IMR-90 (cell line): ENCODE measurements at regions not wholly inside any gene's neighbourhood (a gene's known extent, or its start where the extent isn't known, plus 50 kb on each side); places are given as distances from the start of the nearest gene placed in this dataset.
A peak's percentile ranks its signal among the peaks of the same experiment; 100 is the strongest.
"Not testable (repeated sequence)": the region's sequence is repeated elsewhere in the genome, so short reads cannot be mapped to it uniquely, and the experiment has no call there.

Source experiments
- ATAC-seq: fragments of 200-7000 bp; cut with Tn5 transposase; 2 replicates; pipeline ENCODE4 v1.9.1; 2020; ENCODE audit warnings: low read depth, mild to moderate bottlenecking, moderate library complexity
- BruUV-seq: library from RNA; stranded (reverse); fragments of 400-500 nt; replicated peaks from 2 replicates; lab custom pipeline; 2021; lab: Mats Ljungman, UMichigan
- CTCF ChIA-PET: fragments of 300-600 bp; formaldehyde crosslinking; extraction: SDS; loops from one replicate; lab custom pipeline; 2021; ENCODE audit warnings: antibody characterized with exemption; lab: Yijun Ruan, JAX
- POLR2A ChIA-PET: fragments of 300-600 bp; sonication (Branson Sonifier 250); formaldehyde crosslinking; loops from one replicate; lab custom pipeline; 2022; ENCODE audit warnings: antibody characterized with exemption; ENCODE audit not compliant: unreplicated experiment; lab: Charles Lee
- DNase-seq: peaks from one replicate; pipeline ENCODE4 v3.0.0; 2013
- H2AFZ ChIP-seq: replicated peaks from 2 replicates; pipeline ENCODE3; 2013; ENCODE audit warnings: low read length, mild to moderate bottlenecking; ENCODE audit not compliant: poor library complexity
- H2AK5ac ChIP-seq: 2 replicates; pipeline ENCODE4 v1.6.1; 2013; ENCODE audit warnings: low read depth, low read length, inconsistent platforms
- H2AK9ac ChIP-seq: replicated peaks from 2 replicates; pipeline ENCODE3; 2013; ENCODE audit warnings: mild to moderate bottlenecking, low read depth, low read length, moderate library complexity; ENCODE audit not compliant: poor library complexity
- H2BK120ac ChIP-seq: 2 replicates; pipeline ENCODE4 v1.6.1; 2013; ENCODE audit warnings: low read depth, low read length, inconsistent platforms
- H2BK15ac ChIP-seq: 3 replicates; pipeline ENCODE4 v1.6.1; 2013; ENCODE audit warnings: low read depth, low read length, inconsistent platforms
- H2BK20ac ChIP-seq: 2 replicates; pipeline ENCODE4 v1.6.1; 2013; ENCODE audit warnings: low read depth, mild to moderate bottlenecking, inconsistent platforms, low read length, moderate library complexity
- H2BK5ac ChIP-seq: 2 replicates; pipeline ENCODE4 v1.6.1; 2013; ENCODE audit warnings: mild to moderate bottlenecking, low read depth, low read length, inconsistent platforms; ENCODE audit not compliant: poor library complexity, severe bottlenecking
- H3K14ac ChIP-seq: replicated peaks from 2 replicates; pipeline ENCODE4 v1.6.1; 2013; ENCODE audit warnings: low read depth, low read length, inconsistent platforms
- H3K18ac ChIP-seq: 2 replicates; pipeline ENCODE4 v1.6.1; 2013; ENCODE audit warnings: low read depth, low read length, control low read depth
- H3K23ac ChIP-seq: 2 replicates; pipeline ENCODE4 v1.6.1; 2013; ENCODE audit warnings: low read depth, low read length, inconsistent platforms
- H3K27ac ChIP-seq: 2 replicates; pipeline ENCODE4 v1.5.1; 2013; ENCODE audit warnings: mild to moderate bottlenecking, control low read depth, low read length; ENCODE audit not compliant: insufficient read depth
- H3K27me3 ChIP-seq: 2 replicates; pipeline ENCODE4 v1.6.1; 2013; ENCODE audit warnings: low read length; ENCODE audit not compliant: control insufficient read depth, insufficient read depth
- H3K36me3 ChIP-seq: 2 replicates; pipeline ENCODE4 v1.6.1; 2013; ENCODE audit warnings: low read length, mixed read lengths; ENCODE audit not compliant: control insufficient read depth, insufficient read depth
- H3K4ac ChIP-seq: 2 replicates; pipeline ENCODE4 v1.6.1; 2013; ENCODE audit warnings: low read depth, low read length, inconsistent platforms
- H3K4me1 ChIP-seq: 2 replicates; pipeline ENCODE4 v1.6.1; 2013; ENCODE audit warnings: low read length, mixed read lengths; ENCODE audit not compliant: control insufficient read depth, insufficient read depth
- H3K4me2 ChIP-seq: 2 replicates; pipeline ENCODE4 v1.6.1; 2013; ENCODE audit warnings: low read depth, mild to moderate bottlenecking, control low read depth, low read length, moderate library complexity
- H3K4me3 ChIP-seq: 2 replicates; pipeline ENCODE4 v1.5.1; 2013; ENCODE audit warnings: low read depth, mild to moderate bottlenecking, control low read depth, low read length, moderate library complexity; ENCODE audit not compliant: insufficient read depth
- H3K56ac ChIP-seq: 2 replicates; pipeline ENCODE4 v1.6.1; 2013; ENCODE audit warnings: low read length, inconsistent platforms; ENCODE audit not compliant: insufficient read depth; ENCODE audit errors: extremely low read depth
- H3K79me1 ChIP-seq, 2 experiments: 2 replicates each; pipeline ENCODE4 v1.6.1; 2013; ENCODE audit warnings: low read length in 2 of 2, inconsistent platforms in 1 of 2, low read depth in 1 of 2
- H3K9ac ChIP-seq: 2 replicates; pipeline ENCODE4 v1.6.1; 2013; ENCODE audit warnings: low read depth, low read length, control low read depth
- H3K9me1 ChIP-seq: 2 replicates; pipeline ENCODE4 v1.6.1; 2013; ENCODE audit warnings: low read length, inconsistent platforms; ENCODE audit not compliant: insufficient read depth
- H3K9me3 ChIP-seq: 2 replicates; pipeline ENCODE4 v1.6.1; 2013; ENCODE audit warnings: low read length; ENCODE audit not compliant: control insufficient read depth, insufficient read depth
- H4K20me1 ChIP-seq: 2 replicates; pipeline ENCODE4 v1.6.1; 2013; ENCODE audit warnings: low read length, inconsistent platforms; ENCODE audit not compliant: insufficient read depth
- H4K5ac ChIP-seq: 2 replicates; pipeline ENCODE4 v1.6.1; 2013; ENCODE audit warnings: mild to moderate bottlenecking, low read depth, low read length, control low read depth
- H4K8ac ChIP-seq, 2 experiments: 2 replicates each; pipeline ENCODE4 v1.6.1; 2013; ENCODE audit warnings: low read depth in 2 of 2, low read length in 2 of 2, control low read depth in 1 of 2, inconsistent platforms in 1 of 2
- H4K91ac ChIP-seq: 2 replicates; pipeline ENCODE4 v1.6.1; 2013; ENCODE audit warnings: low read depth, low read length, inconsistent platforms; ENCODE audit not compliant: insufficient read depth
- BHLHE40 ChIP-seq: fragments of 150-350 bp; IDR thresholded peaks from 2 replicates; pipeline ENCODE4 v1.6.1; 2016; ENCODE audit warnings: mild to moderate bottlenecking, low read depth, low read length
- CHD1 ChIP-seq: IDR thresholded peaks from 2 replicates; pipeline ENCODE4 v1.6.1; 2012; ENCODE audit warnings: low read depth, low read length, improper control_type of control experiment
- FOS ChIP-seq: fragments of 150-350 bp; IDR thresholded peaks from 2 replicates; pipeline ENCODE4 v1.6.1; 2016; ENCODE audit warnings: low read depth, low read length
- MXI1 ChIP-seq: IDR thresholded peaks from 2 replicates; pipeline ENCODE4 v1.6.1; 2012; ENCODE audit warnings: low read depth, mild to moderate bottlenecking, low read length, moderate library complexity, borderline replicate concordance
- RAD21 ChIP-seq: IDR thresholded peaks from 2 replicates; pipeline ENCODE4 v1.6.1; 2012; ENCODE audit warnings: low read length, improper control_type of control experiment
- RFX5 ChIP-seq: IDR thresholded peaks from 2 replicates; pipeline ENCODE4 v1.8.0; 2012; ENCODE audit warnings: low read depth, mild to moderate bottlenecking, low read length, moderate library complexity
- WGBS, 2 experiments: methylation state at CpG; one replicate each; pipeline versions ENCODE4 v1.1.5 to v1.1.7; 2013; ENCODE audit warnings: missing lambda C conversion rate in 2 of 2; ENCODE audit not compliant: insufficient read length in 1 of 2; ENCODE audit errors: extremely low coverage in 2 of 2; 5-methylcytosine and 5-hydroxymethylcytosine counted together
- dilution Hi-C: fragments of 300-500 bp; cut with HindIII; formaldehyde crosslinking; loops from one replicate; pipeline ENCODE4 v1.14.3; 2018; ENCODE audit warnings: low sequenced_read_pairs; ENCODE audit not compliant: unreplicated experiment
- in situ Hi-C: fragments of 300-500 bp; cut with MboI; formaldehyde crosslinking; loops from 3 replicates; pipeline ENCODE4 v1.14.3; 2019; ENCODE audit warnings: low sequenced_read_pairs, inconsistent platforms, mixed read lengths
- intact Hi-C: fragments of 100-400 bp; cut with micrococcal nuclease; formaldehyde crosslinking; loops from 2 replicates; pipeline ENCODE4 v1.10.0; 2022

GRCh38 chr18:61628085-61628484, 264.7 kb downstream of the RNF152 start (continued):
- TF ChIP-seq MXI1 (no peak), CHD1 (no peak), RFX5 (no peak), BHLHE40 (no peak), RAD21 (no peak), FOS (no peak)

- H3K79me1 ChIP-seq, H3K4me3 ChIP-seq, in situ Hi-C loops, H3K9me1 ChIP-seq, H3K56ac ChIP-seq, H3K4me1 ChIP-seq, H2BK5ac ChIP-seq, H2BK15ac ChIP-seq, dilution Hi-C loops, H4K91ac ChIP-seq, H4K20me1 ChIP-seq, DNase-seq, H2AK9ac ChIP-seq, intact Hi-C loops, H3K4ac ChIP-seq, H3K4me2 ChIP-seq, BruUV-seq, H3K23ac ChIP-seq, H2BK20ac ChIP-seq, H3K9ac ChIP-seq, H3K14ac ChIP-seq, H2AK5ac ChIP-seq, H3K27ac ChIP-seq, H4K5ac ChIP-seq, H3K9me3 ChIP-seq, H2AFZ ChIP-seq, H3K36me3 ChIP-seq, H3K27me3 ChIP-seq, H4K8ac ChIP-seq: not testable (repeated sequence)
- POLR2A ChIA-PET: interaction anchor here (0.6 kb wide), 1 partner anchor 349 kb away, joined by 6 read pairs; no protein-coding TSS in a partner anchor
- CTCF ChIA-PET: interaction anchor here (0.7 kb wide), 1 partner anchor 17 kb away, joined by 5 read pairs; no protein-coding TSS in a partner anchor
- peak; percentile 44; the same call in 1 of the 2 replicates for ATAC-seq
- Histone ChIP-seq H2BK120ac (peak overlapping the region; percentile 20; the same call in 1 of the 2 replicates), H3K18ac (peak overlapping the region; percentile 47; the same call in 1 of the 2 replicates)
- 100% methylated on average over 2 of the region's 3 CpGs; no CpG with 5 or more reads in 1 of the 2 experiments for WGBS, 2 experiments
These were observed 268.2 kb downstream of the RNF152 start for GRCh38 chr18:61624631-61625030.
